ENCODE measurements at regions not wholly inside any gene's neighbourhood (a gene's known extent, or its start where the extent isn't known, plus 50 kb on each side); places are given as distances from the start of the nearest gene placed in this dataset.
A peak's percentile ranks its signal among the peaks of the same experiment; 100 is the strongest.

- Histone ChIP-seq H3K4me3 (no peak overlapping the region), H3K27me3 (no peaks in the 10 kb centered on the region), H3K9me3 (no peaks in the 10 kb centered on the region), H3K4me1 (no peaks in the 10 kb centered on the region), H3K27ac (peak overlapping the region in 1 of 4 donors; percentile 28), H3K36me3 (no peaks in the 10 kb centered on the region)
- TF ChIP-seq, protein P1, sequence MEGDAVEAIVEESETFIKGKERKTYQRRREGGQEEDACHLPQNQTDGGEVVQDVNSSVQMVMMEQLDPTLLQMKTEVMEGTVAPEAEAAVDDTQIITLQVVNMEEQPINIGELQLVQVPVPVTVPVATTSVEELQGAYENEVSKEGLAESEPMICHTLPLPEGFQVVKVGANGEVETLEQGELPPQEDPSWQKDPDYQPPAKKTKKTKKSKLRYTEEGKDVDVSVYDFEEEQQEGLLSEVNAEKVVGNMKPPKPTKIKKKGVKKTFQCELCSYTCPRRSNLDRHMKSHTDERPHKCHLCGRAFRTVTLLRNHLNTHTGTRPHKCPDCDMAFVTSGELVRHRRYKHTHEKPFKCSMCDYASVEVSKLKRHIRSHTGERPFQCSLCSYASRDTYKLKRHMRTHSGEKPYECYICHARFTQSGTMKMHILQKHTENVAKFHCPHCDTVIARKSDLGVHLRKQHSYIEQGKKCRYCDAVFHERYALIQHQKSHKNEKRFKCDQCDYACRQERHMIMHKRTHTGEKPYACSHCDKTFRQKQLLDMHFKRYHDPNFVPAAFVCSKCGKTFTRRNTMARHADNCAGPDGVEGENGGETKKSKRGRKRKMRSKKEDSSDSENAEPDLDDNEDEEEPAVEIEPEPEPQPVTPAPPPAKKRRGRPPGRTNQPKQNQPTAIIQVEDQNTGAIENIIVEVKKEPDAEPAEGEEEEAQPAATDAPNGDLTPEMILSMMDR (IDR thresholded peaks at IDR 0.05 in 4 of 5, conservative IDR thresholded peaks at IDR 0.05 in 1 of 5): no peak
- no peak for TF ChIP-seq POLR2A (IDR thresholded peaks at IDR 0.05)
- intact Hi-C loops (cut with DNase I; ENCODE audit: low total_unique reads) (no loop called here), in situ Hi-C loops (cut with MboI; ENCODE audit: low sequenced_read_pairs in 4 of 4) (no loop called here)
- DNase-seq (peak; percentile 55 to 72), ATAC-seq (peak; percentile 60 to 76)
Observed at GRCh38 chr12:108399514-108399913, 60.4 kb upstream of the CMKLR1 start.

GRCh38 chr12:108394196-108394595, 55.1 kb upstream of the CMKLR1 start:
- peak; percentile 10 to 35 for DNase-seq
- in situ Hi-C loops (cut with MboI; ENCODE audit: low sequenced_read_pairs in 4 of 4) (no loop called here), intact Hi-C loops (cut with DNase I; ENCODE audit: low total_unique reads) (no loop called here)
- peak in 1 of 2 donors; percentile 42 for ATAC-seq
- H3K9me3 ChIP-seq: no peaks in the 10 kb centered on the region
- no peak overlapping the region for H3K27ac ChIP-seq
- no peaks in the 10 kb centered on the region for H3K36me3 ChIP-seq
- TF ChIP-seq, protein P1 (IDR thresholded peaks at IDR 0.05 in 4 of 5, conservative IDR thresholded peaks at IDR 0.05 in 1 of 5): no peak
- TF ChIP-seq POLR2A (IDR thresholded peaks at IDR 0.05): no peak
- no peaks in the 10 kb centered on the region for H3K4me1 ChIP-seq
- no peak overlapping the region for H3K4me3 ChIP-seq
- no peaks in the 10 kb centered on the region for H3K27me3 ChIP-seq

DNA sequence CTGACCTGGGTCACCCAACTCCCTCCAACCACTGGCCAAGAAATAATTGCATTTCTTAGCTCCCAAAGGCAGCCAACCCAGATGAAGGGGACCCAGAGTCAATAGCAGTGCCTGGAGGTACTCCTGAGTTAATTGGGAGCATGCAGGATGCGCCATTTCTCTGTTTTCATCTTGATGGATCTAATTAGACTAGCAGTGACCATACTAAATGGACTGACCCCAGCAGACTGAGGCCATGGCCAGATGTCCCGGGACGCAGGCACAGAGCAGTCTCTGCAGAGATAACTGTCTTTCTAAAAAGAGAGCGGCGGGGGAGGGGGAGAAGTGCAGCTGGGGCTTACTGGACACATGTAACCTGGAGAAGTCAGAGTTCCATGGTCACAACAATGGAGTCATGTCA, 53.2 kb upstream of the CMKLR1 start:
- H3K36me3 ChIP-seq: no peaks in the 10 kb centered on the region
- H3K4me3 ChIP-seq: no peak overlapping the region
- intact Hi-C loops (cut with DNase I; ENCODE audit: low total_unique reads) (no loop called here), in situ Hi-C loops (cut with MboI; ENCODE audit: low sequenced_read_pairs in 4 of 4) (no loop called here)
- no peak for ATAC-seq
- H3K27ac ChIP-seq: no peak overlapping the region
- H3K27me3 ChIP-seq: no peaks in the 10 kb centered on the region
- DNase-seq: no peak
- no peaks in the 10 kb centered on the region for H3K4me1 ChIP-seq
- H3K9me3 ChIP-seq: no peaks in the 10 kb centered on the region
- TF ChIP-seq, protein P1 (IDR thresholded peaks at IDR 0.05 in 4 of 5, conservative IDR thresholded peaks at IDR 0.05 in 1 of 5): no peak
- no peak for TF ChIP-seq POLR2A (IDR thresholded peaks at IDR 0.05)

GRCh38 chr12:108390495-108391203, 51.5 kb upstream of the CMKLR1 start:
- no peak for ATAC-seq

More at GRCh38 chr12:108390495-108391203, 51.5 kb upstream of the CMKLR1 start:
- intact Hi-C loops (cut with DNase I; ENCODE audit: low total_unique reads): no loop called here
- H3K36me3 ChIP-seq: no peaks in the 10 kb centered on the region
- no peak overlapping the region for H3K4me3 ChIP-seq
- no peaks in the 10 kb centered on the region for H3K27me3 ChIP-seq
- in situ Hi-C loops (cut with MboI; ENCODE audit: low sequenced_read_pairs in 4 of 4): no loop called here
- H3K4me1 ChIP-seq: no peaks in the 10 kb centered on the region
- no peak for DNase-seq
- H3K9me3 ChIP-seq: no peaks in the 10 kb centered on the region
- H3K27ac ChIP-seq: no peak overlapping the region
- no peak for TF ChIP-seq POLR2A (IDR thresholded peaks at IDR 0.05)
- TF ChIP-seq, protein P1 (IDR thresholded peaks at IDR 0.05 in 4 of 5, conservative IDR thresholded peaks at IDR 0.05 in 1 of 5): no peak

Data from gastrocnemius medialis (tissue), 4 donors.